PC-3 (cell line): ENCODE measurements at regions not wholly inside any gene's neighbourhood (a gene's known extent, or its start where the extent isn't known, plus 50 kb on each side); places are given as distances from the start of the nearest gene placed in this dataset.

Experiments used
- ATAC-seq: fragments of 200-7000 bp; cut with Tn5 transposase; 2 replicates; pipeline ENCODE4 v1.9.1; 2020; ENCODE audit warnings: mild to moderate bottlenecking, moderate library complexity
- BruUV-seq: library from RNA; stranded (reverse); fragments of 400-500 nt; replicated peaks from 2 replicates; lab custom pipeline; 2021; lab: Mats Ljungman, UMichigan
- CTCF ChIA-PET: fragments of 300-600 bp; sonication (Branson Sonifier 250); formaldehyde crosslinking; loops from one replicate; lab custom pipeline; 2022; ENCODE audit warnings: antibody characterized with exemption; lab: Charles Lee
- POLR2A ChIA-PET: fragments of 300-600 bp; sonication (Branson Sonifier 250); formaldehyde crosslinking; loops from one replicate; lab custom pipeline; 2022; ENCODE audit warnings: antibody characterized with exemption; ENCODE audit not compliant: unreplicated experiment; lab: Charles Lee
- DNase-seq: peaks from one replicate; pipeline ENCODE4 v3.0.0-alpha.2; 2015
- H2AFZ ChIP-seq: fragments of 300-600 bp; sonication (generic); 2 replicates; pipeline ENCODE4 v1.6.0; 2016; ENCODE audit warnings: antibody characterized with exemption, low read length
- H3F3A ChIP-seq: fragments of 300-600 bp; sonication (generic); one replicate; pipeline ENCODE4 v1.6.0; 2017; ENCODE audit warnings: antibody characterized with exemption, low read length, control low read depth, mild to moderate bottlenecking; ENCODE audit not compliant: unreplicated experiment
- H3K27ac ChIP-seq: fragments of 300-600 bp; sonication (generic); 2 replicates; pipeline ENCODE4 v1.5.1; 2016; ENCODE audit warnings: mild to moderate bottlenecking, low read length
- H3K27me3 ChIP-seq: fragments of 300-600 bp; sonication (generic); 2 replicates; pipeline ENCODE4 v1.6.1; 2016; ENCODE audit warnings: low read length, mixed read lengths
- H3K36me3 ChIP-seq: fragments of 300-600 bp; sonication (generic); 2 replicates; pipeline ENCODE4 v1.6.1; 2016; ENCODE audit warnings: low read depth, mixed run types, low read length, mixed read lengths
- H3K4me1 ChIP-seq: fragments of 300-600 bp; sonication (generic); 2 replicates; pipeline ENCODE4 v1.5.1; 2016; ENCODE audit warnings: low read length; ENCODE audit not compliant: insufficient read depth
- H3K4me2 ChIP-seq: fragments of 300-600 bp; sonication (generic); 2 replicates; pipeline ENCODE4 v1.6.0; 2016; ENCODE audit warnings: low read length
- H3K4me3 ChIP-seq: fragments of 300-600 bp; sonication (generic); 2 replicates; pipeline ENCODE4 v1.5.1; 2016; ENCODE audit warnings: mild to moderate bottlenecking, low read length, mixed read lengths
- H3K79me2 ChIP-seq: fragments of 300-600 bp; sonication (generic); 2 replicates; pipeline ENCODE4 v1.6.1; 2017; ENCODE audit warnings: low read length, mixed read lengths
- H3K9ac ChIP-seq: fragments of 300-600 bp; sonication (generic); 2 replicates; pipeline ENCODE4 v1.6.0; 2016; ENCODE audit warnings: mild to moderate bottlenecking, low read length
- H3K9me2 ChIP-seq: fragments of 300-600 bp; sonication (generic); replicated peaks from 2 replicates; pipeline ENCODE4 v1.6.1; 2016; ENCODE audit warnings: mixed run types, low read length, mixed read lengths
- H3K9me3 ChIP-seq: fragments of 300-600 bp; sonication (generic); 2 replicates; pipeline ENCODE4 v1.6.1; 2016; ENCODE audit warnings: low read length, mixed read lengths
- H4K20me1 ChIP-seq: fragments of 300-600 bp; sonication (generic); 2 replicates; pipeline ENCODE4 v1.6.1; 2016; ENCODE audit warnings: low read length, mixed read lengths
- CTCF ChIP-seq: fragments of 300-600 bp; sonication (generic); conservative IDR thresholded peaks from 2 replicates; pipeline ENCODE4 v1.5.1; 2017; ENCODE audit warnings: antibody characterized with exemption, low read depth, mild to moderate bottlenecking, low read length
- EZH2 ChIP-seq: fragments of 300-600 bp; sonication (generic); IDR thresholded peaks from one replicate; pipeline ENCODE4 v1.6.1; 2017; ENCODE audit warnings: antibody characterized with exemption, mild to moderate bottlenecking, low read length; ENCODE audit not compliant: unreplicated experiment
- EZH2phosphoT487 ChIP-seq: fragments of 300-600 bp; sonication (generic); IDR thresholded peaks from 2 replicates; pipeline ENCODE4 v1.6.1; 2018; ENCODE audit warnings: mild to moderate bottlenecking, antibody characterized with exemption, low read length, borderline replicate concordance
- intact Hi-C: fragments of 100-400 bp; cut with micrococcal nuclease; formaldehyde crosslinking; loops from 2 replicates; pipeline ENCODE4 v1.9.0; 2023

GRCh38 chr14:46198676-46199075 is 452.9 kb downstream of the RPL10L start:
- Histone ChIP-seq H3K4me1 (no peaks in the 10 kb centered on the region), H3K4me2 (no peak overlapping the region), H2AFZ (no peak overlapping the region), H3K9me3 (no peaks in the 10 kb centered on the region), H3K9me2 (no peaks in the 10 kb centered on the region), H3K27me3 (peaks cover 16% of the 10 kb centered on the region), H3K36me3 (no peaks in the 10 kb centered on the region), H4K20me1 (no peaks in the 10 kb centered on the region), H3K4me3 (no peak overlapping the region), H3F3A (no peaks in the 10 kb centered on the region), H3K9ac (no peak overlapping the region), H3K27ac (no peak overlapping the region), H3K79me2 (no peaks in the 10 kb centered on the region)
- ChIA-PET POLR2A (no interaction called here), CTCF (no interaction called here)
- intact Hi-C loops, result no loop called here
- DNase-seq (no peak), ATAC-seq (no peak)
- TF ChIP-seq EZH2phosphoT487, result no peak
- TF ChIP-seq CTCF, result no peak
- no peak for TF ChIP-seq EZH2
- BruUV-seq, result no TSS peak

DNA sequence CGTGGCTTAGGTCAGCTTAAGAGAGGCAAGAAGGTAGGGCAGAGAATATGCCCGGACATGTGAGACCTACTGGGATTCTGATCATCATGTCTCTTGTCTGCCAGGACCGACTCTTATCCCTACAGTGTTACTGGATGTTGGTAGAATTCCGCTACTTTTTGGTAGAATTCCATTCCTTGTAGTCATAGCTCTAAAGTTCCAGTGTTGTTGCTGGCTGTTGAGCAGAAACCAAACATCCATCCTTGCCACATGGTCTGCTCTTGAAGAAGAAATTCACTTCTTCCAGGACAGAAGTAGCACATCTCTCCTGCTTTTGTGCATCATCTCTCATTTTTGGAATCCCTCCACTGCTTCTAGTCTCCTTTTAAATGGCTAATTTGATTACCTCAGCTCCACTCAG is 453.7 kb downstream of the RPL10L start:
- no TSS peak for BruUV-seq
- H3K4me3 ChIP-seq, result no peak overlapping the region
- H3K27me3 ChIP-seq, result peaks cover 16% of the 10 kb centered on the region
- DNase-seq, result peak; percentile 38
- ChIA-PET CTCF (no interaction called here), POLR2A (no interaction called here)
- no peaks in the 10 kb centered on the region for H3K79me2 ChIP-seq
- H3K36me3 ChIP-seq, result no peaks in the 10 kb centered on the region
- H3K9me2 ChIP-seq, result no peaks in the 10 kb centered on the region
- no peak overlapping the region for H3K4me2 ChIP-seq
- no peak overlapping the region for H3K9ac ChIP-seq
- H3F3A ChIP-seq, result no peaks in the 10 kb centered on the region
- H4K20me1 ChIP-seq, result no peaks in the 10 kb centered on the region
- H3K27ac ChIP-seq, result no peak overlapping the region
- H3K4me1 ChIP-seq, result no peaks in the 10 kb centered on the region
- no peaks in the 10 kb centered on the region for H3K9me3 ChIP-seq
- ATAC-seq, result no peak
- TF ChIP-seq EZH2 (no peak), EZH2phosphoT487 (no peak), CTCF (no peak)
- no peak overlapping the region for H2AFZ ChIP-seq
- intact Hi-C loops, result no loop called here
